NCI-H146 (cell line): ENCODE measurements at regions not wholly inside any gene's neighbourhood (a gene's known extent, or its start where the extent isn't known, plus 50 kb on each side); places are given as distances from the start of the nearest gene placed in this dataset.
"Not testable (repeated sequence)": the region's sequence is repeated elsewhere in the genome, so short reads cannot be mapped to it uniquely, and the experiment has no call there.

Experiments
- DNase-seq: peaks from one replicate; lab custom pipeline; 2025; lab: John Stamatoyannopoulos, UW

DNA sequence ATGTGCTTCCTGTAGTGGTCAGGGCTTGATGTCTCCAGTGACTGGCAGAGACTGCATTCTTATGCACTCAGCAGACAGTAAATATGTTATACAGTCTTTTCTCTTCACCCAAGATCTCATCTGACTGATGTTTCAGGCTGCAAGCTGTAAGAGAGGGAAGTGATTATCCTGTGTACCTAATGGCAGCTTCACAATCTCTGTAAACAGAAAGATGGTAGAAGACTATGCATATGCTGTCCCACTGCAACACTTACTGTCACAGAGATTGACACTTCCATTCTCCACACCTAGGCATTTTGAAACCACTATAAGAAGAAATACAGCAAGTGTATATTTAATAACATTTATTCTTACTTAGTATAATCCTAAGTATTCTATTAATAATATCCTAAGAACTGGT, 97.6 kb upstream of the ANXA1 start:
- DNase-seq = no peak

DNA sequence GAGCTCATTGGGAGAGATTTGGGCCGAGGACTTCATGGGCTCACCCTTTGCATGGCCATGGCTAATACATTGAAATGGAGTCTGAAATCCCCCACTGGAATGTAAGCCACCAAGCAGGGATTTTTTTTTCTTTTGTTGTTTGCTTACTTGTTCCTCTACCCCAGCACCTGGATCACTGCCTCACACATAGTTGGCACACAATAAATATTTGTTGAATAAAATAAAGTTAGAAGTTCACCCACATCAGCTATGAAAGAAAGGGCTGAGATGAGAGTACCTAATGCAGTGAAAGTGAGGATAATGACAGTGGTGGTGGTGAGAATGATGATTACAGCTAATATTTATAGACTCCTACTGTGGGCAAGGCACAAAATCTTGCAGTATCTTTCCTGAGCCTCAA, 98.1 kb upstream of the ANXA1 start:
- no peak for DNase-seq

DNA sequence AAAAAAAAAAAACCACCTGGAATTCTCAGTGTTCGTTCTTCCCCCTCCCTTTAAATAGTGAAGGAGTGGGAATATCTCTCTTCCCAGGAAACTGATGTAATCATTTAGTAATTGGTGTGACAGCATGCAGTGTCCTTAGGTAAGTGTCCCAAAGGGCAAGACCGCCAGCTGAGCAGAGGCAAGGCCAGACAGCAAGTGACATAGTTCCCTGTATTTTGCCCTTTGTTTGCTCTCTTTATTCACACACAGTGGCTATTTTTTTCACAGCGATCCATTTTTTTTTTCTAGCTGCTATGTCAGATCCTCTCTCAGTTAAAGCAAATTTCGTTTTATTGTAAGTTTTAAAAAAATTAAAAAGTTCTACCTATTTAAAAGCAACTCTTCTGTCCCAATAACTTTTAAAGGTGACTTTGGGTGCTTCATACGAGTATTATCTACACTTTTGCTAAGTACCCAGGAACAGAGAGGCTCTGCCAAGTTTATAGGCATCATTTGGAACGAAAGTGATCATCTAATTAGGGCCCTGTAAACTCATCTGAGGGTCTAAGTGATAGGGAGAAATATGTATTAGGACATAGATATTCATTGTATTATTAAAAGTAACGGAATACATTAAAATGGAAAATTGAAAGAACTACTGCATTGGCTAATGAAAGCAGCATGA, 98.2 kb upstream of the ALDH1A1 start:
- DNase-seq = peak; percentile 36

DNA sequence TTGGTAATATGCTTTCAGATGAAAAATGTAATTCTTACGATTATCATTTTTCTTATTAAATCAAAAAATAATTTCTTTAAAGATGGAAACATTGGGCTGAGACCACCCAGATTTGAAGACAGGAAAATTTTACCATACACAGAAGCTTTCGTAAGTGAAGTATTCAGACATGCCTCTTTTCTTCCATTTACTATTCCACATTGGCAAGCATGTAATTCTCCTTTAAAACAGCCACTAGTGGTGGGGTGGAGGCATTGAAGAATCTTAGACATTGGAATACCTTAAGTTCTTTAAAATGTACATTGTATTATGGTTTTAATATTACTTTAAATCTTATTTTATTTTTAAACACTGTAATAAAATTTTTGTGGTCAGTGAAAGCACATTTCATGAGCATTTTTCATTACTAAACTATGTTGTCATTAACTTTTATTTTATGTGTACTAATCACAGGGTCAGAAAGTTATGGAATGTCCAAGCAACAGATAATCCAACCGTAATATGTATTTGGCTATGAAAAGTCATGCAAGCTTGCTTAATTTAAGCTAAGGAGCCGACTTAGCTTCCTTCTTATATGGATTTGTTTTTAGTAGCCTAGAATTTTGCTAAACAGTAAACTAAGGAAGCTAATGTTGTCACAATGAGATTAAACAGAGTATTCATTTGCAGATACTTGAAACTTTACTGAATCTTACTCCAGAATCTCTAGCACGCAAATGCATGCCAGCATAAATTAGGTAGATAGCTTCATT, 97.4 kb upstream of the ALDH1A1 start:
- no peak for DNase-seq

DNA sequence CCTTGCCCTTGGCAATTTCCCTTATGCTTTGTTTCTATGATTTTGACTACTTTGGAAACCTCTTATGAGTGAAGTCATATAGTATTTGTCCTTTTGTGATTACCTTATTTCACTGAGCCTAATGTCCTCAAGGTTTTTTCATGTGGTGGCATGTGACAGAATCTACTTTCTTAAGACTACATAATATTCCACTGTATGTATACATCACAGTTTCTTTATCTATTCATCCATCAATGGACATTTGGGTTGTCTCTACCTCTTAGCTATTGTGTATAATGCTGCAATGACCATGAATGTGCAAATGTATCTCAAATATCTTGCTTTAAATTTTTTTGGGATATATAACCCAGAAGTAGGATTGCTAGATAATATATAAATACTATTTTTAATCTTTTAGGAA, 96.4 kb upstream of the ALDH1A1 start:
- no peak for DNase-seq

DNA sequence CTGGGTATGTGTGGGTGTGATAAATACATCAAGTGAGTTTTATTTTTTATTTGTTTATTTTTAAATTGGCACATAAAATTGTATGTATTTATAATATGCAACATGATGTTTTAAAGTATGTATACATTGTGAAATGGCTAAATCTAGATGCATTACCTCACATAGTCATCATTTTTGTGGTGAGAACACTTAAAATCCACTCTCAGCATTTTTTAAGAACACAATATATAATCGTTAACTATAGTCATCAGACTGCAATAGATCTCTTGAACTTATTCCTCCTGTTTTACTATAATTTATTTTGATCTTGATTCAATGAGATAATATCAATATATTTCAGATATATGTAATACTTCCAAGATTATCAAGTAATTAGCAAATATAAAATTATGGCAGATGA, 93.9 kb upstream of the ALDH1A1 start:
- no peak for DNase-seq

DNA sequence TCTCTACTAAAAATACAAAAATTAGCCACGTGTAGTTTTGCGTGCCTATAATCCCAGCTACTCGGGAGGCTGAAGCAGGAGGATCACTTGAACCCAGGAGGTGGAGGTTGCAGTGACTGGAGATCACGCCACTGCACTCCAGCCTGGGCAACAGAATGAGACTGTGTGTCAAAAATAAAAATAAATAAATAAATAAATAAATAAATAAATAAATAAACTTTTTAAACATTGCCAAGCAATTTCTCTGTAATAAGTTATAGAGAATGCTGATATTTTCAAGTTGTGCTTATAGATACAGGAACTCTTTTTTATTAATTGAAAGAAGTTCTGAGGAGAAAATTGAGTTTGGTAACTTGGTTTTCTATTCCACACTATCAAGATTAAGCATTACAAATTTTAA, 91.9 kb upstream of the ALDH1A1 start:
- DNase-seq = not testable (repeated sequence)

DNA sequence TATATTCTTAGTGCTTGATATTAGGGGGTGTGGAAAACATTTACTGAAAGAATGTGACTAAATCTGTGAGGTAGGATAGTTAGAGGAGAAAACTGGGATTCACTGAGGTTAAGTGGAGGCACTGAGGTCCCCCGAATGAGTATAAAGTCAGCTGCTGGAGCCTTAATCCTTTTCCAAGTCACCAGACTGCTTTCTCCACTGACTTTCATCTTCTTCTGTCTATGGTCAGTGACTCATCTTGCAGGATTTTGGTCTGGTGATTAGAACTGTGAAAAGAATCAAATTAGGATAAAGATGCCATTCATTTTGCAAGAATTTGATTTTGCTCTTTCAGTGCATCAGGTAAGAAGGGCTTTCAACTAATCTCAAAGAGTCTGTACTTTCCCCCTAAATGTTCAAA, 89.3 kb upstream of the ALDH1A1 start:
- DNase-seq = no peak

DNA sequence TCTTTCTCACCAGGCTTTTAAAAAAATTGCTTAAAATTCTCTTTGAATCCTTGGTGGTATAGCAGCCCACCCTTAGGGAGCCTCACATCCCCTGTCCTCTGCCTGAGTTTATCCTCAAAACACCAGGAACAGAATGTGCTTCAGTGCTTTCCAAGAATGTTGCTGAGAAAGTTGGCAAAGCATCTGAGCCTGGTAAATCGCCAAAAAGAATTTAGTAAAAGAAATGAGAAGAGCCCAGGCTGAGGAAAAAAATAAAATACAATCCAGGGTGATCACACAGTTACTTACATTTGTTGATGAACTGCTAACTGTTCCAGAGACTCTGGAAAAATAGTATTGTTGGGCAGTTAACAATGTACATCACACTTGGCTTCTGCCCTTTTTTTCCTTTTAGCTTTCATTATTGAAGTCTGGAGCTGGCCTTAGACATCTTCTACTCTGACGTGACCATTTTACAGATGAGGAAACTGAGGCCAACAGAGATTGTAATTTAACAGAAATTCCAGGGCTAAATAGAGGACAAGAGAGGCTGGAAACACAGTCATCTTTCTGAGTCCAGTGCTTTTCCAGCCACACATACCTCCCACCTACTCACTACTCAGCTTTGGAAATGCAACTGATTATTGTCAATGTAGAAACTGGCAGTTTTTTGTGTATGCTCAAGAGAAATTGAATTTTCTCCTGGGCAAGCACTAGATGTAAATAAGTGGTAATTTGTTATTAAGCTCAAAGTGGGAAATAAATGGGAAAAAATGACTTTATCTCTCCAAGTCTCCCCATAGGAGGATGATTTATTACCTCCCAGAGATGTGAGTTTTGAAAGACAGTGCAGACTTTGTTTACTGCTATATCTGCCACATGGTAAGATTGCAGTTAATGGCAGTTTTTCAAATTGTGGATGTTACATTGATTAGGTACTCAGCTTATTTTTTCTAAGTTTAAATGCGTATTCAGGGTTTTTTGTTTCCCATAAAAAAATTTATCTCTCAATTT, 86.7 kb upstream of the ALDH1A1 start:
- no peak for DNase-seq

DNA sequence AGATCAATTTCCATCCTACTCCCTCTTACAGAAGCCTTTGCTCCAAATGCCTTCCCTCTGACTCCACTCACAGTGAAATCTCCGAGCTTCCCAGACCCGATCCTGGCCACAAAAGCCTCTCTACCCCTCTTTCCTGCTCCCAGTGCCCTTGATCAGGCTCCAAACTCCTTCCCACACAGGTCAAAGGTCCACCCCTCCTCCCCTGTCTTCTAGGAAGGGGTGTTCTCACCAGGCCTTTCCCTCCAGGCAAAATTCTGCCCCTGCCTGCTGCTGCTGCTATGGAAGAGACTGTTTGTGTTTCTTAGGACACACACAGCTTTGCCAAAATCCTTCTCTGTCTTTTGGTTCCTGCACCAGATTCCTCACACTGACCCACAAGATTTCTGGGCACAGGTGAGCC, 85.8 kb upstream of the ALDH1A1 start:
- no peak for DNase-seq

DNA sequence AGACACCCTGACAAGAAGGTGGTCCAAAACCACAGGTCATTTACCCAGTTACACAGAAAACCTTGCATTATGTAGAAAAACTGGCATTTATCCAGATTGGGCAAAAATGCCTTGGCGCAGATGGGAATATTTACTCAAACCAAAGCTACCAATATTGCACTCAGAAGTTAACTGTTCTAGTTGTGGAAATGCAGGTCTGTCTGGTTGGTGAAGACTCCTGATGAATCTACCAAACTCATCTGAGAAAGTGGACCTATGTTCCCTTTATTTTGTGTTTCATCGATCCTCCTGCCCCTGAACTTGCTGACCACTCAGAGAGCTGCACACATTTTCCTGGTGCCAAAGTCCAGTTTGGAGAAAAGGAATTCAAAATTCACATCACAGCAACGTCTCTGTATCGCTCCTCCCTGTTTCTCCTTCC, 85.2 kb upstream of the ALDH1A1 start:
- no peak for DNase-seq

DNA sequence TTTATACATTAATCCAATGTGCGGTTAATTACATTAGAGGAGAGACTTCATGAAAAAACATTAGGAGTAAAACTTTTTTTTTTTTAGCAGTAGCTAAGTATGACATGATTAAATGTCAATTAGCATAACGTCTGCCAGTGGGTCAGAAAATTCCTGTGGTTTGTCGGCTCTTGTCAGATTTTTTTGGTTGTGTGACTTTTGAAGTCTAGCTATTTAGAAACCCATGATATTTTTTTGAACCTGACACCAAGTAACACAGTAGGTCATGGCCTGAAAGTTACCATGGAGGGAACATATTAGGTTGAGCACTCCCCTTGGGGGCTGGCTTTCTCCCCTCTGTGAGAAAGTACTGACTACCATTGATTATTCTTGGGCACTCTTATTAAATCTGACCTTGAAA, 84.8 kb upstream of the ALDH1A1 start:
- no peak for DNase-seq

DNA sequence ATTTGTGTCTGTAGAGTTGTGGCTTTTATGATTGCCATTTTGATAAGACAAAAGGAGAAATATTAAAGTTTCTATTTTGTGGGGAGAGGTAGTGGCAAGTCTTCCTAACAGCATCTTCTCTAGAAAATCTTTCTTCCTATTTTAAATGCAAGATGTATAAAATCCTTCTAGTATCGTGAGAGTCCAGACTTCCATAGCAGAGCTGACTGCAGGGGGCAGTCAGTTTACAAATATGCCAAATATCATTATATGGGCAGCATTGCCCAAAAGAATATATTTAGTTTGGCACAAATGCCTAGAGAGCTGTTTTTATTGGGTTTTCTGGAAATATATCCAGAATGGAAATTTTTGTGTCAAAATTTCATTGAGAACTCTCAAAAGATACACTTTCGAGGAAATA, 82.1 kb upstream of the ALDH1A1 start:
- DNase-seq = no peak

DNA sequence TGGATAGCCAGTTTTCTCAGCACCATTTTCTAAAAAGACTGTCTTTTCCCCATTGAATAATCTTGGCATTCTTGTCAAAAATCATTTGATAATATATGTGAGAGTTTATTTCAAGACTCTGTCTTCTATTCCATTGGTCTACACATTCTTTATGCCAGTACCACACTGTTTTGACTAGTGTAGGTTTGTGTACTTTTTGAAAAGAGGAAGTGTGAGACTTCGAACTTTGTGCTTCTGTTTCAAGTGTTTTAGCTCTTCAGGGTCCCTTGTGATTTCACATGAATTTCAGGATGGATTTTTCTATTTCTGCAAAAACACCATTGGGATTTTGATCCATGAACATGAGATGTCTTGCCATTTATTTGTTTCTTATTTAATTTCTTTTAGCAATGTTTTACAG, 78.5 kb upstream of the ALDH1A1 start:
- DNase-seq = no peak

DNA sequence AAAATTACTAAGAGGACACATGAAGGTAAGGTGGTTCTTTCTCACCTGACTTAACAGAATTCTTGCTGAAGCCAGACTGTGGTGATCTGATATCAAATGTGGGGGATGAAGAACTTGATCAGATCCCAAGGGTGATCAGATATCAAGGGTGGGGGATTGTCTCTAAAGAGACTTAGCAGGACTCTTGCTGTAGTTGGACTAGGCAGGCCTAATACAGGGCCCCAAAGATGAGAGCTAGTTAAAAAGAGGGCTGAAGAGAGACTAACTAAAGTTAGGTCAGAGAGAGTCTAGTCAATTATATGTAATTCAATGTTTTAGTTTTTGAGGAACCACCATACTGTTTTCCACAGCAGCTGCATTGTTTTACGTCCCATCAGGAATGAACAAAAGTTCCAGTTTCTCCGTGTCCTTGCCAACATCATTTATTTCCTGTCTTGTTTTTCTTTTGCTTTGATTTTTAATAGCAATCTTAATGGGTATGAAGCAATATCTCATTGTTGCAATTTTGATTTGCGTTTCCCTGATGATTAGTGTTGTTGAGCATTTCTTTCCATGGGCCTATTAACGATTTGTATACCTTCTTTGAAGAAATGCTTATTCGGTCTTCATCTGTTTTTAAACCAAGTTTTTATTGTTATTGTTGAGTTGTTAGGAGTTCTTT, 77.6 kb upstream of the ALDH1A1 start:
- no peak for DNase-seq

DNA sequence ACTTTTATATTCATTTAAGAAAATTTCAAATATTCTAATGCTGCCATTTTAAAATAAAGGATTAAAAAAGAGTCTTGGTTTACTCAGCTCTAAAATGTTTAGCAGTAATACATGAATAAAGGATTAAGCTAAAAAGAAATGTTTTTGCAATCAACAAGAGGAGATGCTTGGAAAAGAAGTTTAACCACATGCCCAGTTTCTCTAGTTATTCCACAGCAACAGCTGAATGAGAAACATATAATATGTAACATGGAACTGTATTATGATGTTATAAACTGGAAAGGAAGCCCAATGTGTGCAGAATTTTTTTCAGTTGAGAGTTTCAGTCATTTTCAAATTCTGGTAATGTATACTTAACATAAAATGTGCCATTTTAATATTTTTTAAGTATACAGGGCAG, 76.5 kb upstream of the ALDH1A1 start:
- no peak for DNase-seq

DNA sequence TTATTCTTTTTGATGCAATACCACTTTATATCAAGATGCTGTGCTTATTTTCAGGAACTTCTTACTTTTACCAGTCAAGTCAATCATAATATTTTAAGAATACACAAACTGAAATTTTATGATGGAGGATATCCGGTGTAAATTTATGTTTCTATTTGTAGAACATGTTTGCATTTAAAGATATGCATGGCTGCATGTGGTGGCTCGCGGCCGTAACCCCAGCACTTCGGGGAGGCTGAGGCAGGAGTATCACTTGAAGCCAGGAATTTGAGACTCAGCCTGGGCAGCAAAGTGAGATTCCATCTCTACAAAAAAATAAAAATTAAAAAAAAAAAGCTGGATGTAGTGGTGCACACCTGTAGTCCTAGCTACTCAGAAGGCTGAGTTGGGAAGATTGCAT, 73.5 kb upstream of the ALDH1A1 start:
- no peak for DNase-seq

DNA sequence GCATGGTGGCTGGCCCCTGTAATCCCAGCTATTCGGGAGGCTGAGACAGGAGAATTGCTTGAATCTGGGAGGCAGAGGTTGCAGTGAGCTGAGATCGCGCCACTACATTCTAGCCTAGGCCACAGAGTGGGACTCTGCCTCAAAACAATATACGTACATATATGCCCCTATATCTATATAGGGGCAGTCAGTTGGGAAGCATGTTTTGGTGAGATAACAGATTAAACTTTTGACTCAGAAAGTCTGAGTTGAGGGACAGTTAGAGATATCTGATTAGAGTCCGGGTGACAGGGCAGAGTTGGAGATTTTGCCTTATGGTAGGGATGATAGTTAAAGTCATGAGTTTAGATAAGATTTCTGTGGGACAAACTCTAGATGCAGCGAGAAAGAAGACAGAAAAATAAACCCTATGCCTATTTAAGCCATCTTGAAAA, 71.8 kb upstream of the ALDH1A1 start:
- DNase-seq = no peak

DNA sequence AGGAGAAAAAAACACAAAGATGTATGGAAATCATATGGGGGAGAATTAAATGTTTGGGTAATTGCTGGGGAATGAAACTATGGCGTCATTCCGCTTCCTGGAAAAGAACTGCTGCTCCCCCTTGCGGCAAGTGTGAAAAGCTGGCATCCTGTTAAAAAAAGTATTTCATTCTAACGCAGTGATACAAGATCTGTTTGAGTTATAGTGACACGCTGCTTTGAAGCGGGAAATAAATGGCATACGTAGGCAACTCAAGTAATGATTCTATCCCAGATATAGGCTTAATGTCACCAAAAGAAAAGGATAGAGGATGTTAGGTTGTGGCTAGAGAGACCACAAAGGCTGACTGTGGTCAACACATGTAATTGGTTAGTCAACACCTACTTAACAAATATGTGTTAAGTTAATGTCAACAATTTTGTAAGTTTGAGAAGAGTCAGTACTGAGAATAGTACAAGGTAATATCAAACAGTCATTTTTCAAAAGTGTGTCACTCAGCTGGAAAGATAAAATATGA, 70.2 kb upstream of the ALDH1A1 start:
- peak; percentile 45 for DNase-seq

DNA sequence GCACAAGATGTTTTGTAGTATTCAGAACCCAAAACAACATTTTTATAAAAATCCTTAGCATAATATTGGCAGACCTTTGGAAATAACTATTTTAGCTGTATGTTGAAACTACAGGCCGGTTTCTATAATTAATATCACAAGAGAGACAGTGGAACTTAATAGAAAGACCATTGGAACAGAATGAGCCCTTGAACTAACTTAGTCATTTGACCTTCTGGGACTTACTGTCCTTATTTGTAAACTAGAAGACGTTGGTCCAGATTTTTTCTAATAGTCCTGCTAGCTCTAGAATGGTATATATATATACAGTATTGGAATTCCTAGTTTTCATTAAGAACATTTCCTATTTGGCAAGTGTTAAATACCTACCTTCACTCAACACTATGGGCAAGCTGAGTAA, 69.5 kb upstream of the ALDH1A1 start:
- no peak for DNase-seq

DNA sequence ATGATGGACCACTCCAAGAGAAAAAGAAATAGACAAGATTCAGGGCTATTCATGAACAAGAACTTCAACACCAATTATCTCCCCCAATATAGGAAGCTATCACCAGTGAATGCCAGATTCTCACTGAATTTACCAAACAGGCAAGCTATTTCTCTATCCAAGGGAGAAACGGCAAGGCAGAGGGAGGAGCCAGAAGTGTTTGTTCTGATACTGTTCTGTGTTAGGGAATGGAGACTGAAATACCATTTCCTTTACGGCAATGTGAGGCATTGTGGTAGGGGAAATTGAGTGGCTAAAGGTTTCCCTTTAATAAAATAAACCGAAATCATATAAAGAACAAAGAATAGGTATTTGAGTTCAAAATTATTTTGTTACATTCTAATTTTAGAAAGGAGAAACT, 68.0 kb upstream of the ALDH1A1 start:
- no peak for DNase-seq

DNA sequence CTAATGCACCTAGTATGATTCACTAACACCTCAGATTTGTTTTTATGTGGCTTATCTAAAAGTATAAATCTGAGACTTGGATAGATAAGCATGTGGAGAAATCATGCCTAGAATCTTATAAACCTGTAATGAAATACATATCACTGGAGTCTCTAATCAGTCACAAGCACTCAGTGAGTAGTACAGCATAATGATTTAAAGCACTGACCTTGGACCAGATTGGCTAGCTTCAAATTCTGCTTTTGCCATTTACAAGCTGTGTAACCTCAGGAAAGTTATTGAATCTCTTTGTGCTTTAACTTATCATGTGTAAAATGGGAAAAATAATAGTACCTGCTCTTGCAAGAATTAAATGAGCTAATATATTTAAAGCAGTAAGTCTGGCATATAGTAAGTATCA, 61.2 kb upstream of the ALDH1A1 start:
- no peak for DNase-seq
